Hematopoietic multipotent progenitor cell treated with erythropoietin and hydrocortisone succinate and interleukin-3 and kit ligand, for 8 days (in vitro differentiated cells): ENCODE measurements at regions not wholly inside any gene's neighbourhood (a gene's known extent, or its start where the extent isn't known, plus 50 kb on each side); places are given as distances from the start of the nearest gene placed in this dataset.

Source experiments
- DNase-seq: peaks from one replicate; pipeline ENCODE4 v3.0.0-alpha.2; 2015

DNA sequence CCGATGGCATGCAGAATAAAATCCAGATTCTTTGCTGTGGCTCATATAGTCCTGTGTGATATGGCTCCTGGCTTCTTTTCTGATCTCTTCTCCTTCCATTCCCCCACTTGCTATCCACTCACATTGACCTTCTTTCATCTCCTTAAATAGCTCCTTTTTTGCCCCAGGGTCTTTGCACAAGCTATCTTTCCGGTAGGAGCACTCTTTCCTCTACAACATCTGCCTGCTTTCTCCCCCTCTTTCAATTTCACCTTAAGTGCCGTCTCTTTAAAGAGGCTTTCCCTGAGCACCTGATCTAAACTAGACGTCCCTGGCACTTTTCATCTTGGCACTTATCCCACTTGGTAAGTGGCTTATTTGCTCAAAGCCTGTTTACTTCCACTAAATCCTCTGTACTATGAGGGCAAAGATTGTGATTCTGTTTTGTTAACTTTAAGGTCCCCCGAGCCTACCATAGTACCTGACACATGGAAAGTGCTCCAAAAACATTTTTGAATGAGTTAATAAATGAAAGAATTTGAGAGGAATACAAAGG lies 323.3 kb upstream of the TLE3 start:
- DNase-seq = no peak

GRCh38 chr15:70420086-70420947 lies 322.6 kb upstream of the TLE3 start:
- no peak for DNase-seq

DNA sequence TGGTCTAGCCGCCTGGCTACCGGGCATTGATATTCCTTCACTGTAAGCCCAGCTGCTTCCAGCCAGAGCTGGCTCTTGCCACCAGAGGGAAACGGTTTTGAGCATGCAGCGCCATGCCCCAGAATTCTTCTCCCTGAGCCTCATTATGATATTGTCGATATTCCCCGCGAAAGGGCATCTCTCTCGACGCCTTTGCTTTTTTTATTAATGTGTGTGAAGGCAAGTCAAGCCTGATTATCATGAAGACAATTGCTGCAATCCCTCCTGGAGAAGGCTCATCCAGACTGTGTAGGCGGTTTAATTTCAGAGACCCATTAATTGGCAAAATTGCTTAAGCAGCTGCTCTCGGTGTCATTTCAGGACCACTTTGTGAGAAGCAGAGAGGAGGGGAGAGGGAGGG lies 321.2 kb upstream of the TLE3 start:
- DNase-seq = no peak

DNA sequence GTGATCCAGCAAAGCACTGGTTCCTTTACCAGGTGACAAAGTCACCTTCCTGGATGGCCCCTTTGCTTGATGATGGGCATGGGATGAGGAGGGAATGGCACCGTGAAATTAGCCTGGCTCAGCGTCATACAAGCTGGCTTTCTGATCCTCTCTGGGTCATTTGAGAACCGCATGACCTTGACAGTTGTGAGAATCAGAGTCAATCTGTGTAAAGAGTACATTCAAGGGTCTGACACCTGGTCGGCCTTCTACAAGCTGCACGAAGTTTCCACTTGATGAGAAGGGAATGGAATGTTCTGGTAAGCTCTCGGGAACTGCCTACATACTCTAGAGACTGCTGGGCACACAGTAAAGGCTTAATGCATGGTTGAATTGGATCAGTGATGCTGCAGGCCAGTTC lies 319.8 kb upstream of the TLE3 start:
- DNase-seq = no peak

- DNase-seq = no peak
Observed at GRCh38 chr15:70416829-70417228, 319.1 kb upstream of the TLE3 start.

GRCh38 chr15:70415398-70415797 lies 317.7 kb upstream of the TLE3 start:
- no peak for DNase-seq

DNA sequence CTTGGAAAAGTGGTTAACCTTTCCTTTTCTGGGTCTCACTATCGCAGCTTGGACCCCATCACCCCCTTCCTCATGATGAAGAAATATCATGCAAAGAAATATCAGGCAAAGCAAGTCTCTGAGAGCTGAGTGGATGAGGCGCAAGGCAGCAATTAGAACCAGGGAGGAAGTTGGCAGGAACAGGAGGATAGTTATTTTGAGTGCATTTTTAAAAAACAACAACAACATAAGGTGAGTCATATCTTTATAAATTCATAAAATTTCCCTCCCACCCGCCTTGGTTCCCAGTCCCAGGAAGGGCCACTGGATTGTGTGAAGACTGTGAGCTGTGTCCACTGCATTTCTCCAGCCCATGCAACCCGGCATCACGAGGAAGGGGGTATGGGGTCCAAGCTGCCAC lies 316.9 kb upstream of the TLE3 start:
- DNase-seq = no peak

DNA sequence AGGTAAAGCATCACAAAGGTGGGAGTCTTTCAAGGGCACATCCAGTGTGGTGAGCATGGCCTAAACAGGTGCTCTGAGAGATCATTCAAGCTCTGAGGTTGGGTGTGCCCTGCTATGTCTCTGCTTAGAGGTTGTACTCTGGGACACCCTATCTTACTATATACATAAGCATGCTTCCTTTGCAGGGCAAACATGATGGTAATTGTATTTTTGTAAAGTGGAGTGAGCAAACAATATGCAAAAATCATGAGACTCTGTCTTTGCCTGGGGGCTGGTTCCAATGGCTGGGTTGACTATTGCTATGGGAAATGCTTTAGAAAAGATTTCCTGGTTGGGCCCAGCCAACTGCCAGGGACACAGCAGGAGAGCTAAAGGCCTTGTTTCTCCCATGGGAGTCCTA lies 315.1 kb upstream of the TLE3 start:
- no peak for DNase-seq

- DNase-seq = no peak
Observed at GRCh38 chr15:70411143-70411863, 313.6 kb upstream of the TLE3 start.

DNA sequence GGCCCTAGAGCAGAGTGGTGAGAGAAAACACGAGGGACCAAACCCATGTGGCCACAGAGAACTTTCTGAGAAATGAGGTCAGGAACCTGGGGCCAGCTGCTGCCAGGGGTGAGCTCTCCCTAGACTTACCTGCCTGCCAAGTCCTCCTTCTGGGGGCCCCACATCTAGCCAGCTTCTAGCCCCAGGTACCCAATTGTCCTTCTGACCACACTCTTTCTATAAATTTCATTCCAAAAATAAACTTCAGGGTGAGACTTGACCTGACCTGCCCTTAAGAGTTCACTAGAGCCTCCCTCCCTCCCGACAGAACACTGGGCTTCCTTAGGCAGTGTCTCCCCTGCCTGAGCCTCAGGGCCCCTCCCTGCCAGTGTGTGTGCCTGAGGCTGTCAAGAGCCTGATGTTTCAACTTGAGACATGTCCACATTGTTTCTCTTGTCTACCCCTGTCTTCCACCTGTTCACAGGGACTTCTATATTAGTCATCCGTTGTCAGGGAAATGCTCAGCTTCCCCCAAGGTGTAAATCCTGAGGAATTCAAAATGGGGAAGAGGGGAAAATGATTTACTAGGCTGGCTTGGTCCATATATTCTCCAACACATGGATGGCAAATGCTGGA lies 312.8 kb upstream of the TLE3 start:
- DNase-seq = no peak

DNA sequence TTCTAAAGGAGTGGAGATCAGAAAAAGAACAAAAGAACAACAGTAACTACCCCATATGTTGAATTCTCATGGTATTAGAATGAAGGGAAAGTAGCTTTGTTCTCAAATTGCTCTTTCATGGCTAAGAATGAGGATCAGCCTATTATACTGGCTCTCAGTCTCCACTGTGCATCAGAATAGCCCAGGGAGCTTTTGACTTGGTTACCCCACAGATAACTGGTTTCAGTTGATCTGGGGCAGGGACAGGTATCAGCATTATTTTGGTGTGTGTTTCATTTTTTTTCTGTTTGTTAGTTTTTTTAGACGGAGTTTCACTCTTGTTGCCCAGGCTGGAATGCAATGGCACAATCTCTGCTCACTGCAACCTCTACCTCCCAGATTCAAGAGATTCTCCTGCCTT lies 311.7 kb upstream of the TLE3 start:
- no peak for DNase-seq

DNA sequence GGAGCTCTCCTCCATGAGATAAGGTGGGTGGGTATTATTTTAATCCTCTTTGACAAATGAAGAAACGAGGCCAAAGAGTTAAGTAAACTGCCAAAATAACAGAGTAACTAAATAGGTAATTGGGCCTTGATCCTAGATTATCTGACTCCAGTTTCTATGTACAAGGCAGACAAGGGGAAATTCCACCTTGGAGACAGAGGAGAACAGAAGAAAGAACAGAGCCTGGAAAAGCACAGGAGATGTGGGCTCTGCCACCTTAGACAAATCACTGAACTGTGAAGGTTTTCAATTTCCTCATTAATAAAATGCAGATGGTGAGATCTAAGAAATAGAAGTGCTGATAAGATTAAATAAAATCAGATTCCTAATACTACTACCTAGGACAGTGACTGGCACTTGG lies 310.2 kb upstream of the TLE3 start:
- no peak for DNase-seq

DNA sequence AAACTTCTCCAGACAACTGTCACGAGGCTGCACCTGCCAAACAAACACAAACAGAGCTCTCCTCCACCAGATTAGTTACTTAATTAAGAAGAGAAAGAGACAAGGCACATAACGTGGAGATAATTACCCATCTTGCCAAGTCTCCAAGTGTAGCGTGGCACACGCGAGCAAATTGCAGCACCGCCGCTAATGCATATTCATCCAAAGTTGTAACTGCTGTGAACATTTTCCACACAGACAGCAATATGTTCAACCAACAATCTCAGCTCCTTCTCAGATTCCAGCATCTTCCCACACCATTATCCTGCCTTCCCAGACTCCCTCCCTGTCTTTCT lies 309.6 kb upstream of the TLE3 start:
- DNase-seq = no peak

DNA sequence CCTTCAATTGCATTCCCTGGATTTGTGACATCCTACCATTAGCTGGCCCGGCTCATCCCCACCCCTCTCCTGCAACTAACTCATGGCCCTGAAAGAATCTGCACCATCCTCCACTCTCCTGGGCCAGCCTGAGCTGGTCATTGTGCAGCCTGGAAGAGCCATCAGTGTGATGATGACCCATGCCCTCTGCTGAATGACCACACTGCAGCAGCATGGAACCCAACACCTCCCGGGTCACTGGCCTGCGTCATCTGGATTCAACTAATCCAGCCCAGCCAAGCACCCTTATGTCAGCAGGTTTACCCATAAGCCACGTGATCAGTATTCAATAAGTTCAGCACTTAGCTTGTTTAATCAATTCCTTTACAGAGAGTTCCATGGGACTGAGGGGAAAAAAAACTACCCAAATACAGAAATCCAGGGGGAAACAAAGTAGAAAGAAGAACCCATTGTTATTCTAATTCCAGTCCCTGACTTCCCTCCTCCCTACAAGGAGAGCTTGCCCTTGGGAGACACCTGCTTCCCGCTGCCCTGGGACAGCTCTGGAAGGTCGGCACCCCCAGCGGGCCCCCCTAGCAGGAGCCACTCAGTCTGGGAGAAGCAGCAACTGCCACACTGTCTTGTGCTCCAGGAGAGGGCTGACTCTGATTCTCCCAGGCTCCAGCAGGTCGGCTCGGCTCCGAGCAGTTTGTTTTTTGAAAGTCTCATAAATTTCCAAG lies 309.1 kb upstream of the TLE3 start:
- no peak for DNase-seq

DNA sequence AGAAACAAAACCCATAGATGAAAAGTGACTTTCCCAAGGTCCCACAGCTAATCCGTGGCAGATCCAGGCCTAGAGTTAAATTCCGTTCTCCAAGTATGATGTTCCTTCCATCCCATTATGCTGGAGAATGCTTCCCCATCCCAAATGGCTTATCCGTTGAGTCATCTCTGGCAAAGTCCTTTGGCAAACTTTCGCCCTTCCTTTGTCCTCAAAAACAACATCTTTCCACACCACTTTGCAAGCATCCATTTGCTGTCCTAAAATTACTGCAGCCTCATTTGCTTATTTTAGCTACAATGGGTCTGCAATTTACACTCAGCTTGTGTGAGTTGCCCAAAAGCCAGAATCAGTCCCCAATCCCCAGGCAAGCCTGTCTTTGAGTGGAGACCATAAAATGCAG lies 304.0 kb upstream of the TLE3 start:
- no peak for DNase-seq

GRCh38 chr15:70400766-70401541 lies 303.2 kb upstream of the TLE3 start:
- DNase-seq = no peak

DNA sequence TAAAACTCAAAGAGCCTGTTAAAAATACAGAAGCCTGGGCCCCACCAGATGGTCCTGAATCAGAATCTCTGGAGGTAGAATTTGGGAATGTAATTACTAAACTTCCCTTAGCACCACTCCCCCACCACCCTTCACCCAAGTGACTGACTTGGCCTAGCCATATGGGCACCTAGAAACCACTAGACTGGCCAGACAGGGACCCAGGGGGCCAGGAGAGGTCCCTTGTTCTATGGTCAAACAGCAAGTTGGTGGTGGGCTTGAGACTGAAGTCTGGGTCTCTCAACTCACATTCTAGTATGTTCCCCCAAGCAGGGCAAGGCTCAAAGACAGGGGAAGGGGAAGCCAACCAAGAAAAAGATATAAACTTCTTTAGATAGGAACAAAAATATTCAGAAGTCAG lies 301.5 kb upstream of the TLE3 start:
- no peak for DNase-seq

DNA sequence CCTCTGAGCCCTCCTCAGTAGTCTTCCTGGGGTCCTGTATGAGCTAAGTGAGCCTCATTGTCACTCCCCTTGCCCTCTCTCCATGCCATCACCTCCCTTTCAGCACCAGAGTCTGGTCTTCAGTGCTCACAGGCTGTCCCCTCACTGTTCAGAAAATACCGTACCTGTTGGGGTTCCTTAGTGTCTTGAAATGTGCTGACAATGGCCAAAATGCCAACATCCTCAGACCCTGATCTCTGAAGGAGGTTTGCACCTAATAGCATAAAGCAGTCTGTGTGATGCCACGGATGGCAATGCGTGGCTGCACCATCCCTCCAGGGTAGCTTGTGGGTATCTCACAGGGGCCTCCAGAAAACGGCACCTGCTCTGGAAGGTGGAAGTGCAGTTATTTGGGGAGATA lies 301.0 kb upstream of the TLE3 start:
- no peak for DNase-seq

- no peak for DNase-seq
Observed at GRCh38 chr15:70396807-70397206, 299.1 kb upstream of the TLE3 start.

GRCh38 chr15:70395164-70395563 lies 297.4 kb upstream of the TLE3 start:
- no peak for DNase-seq

DNA sequence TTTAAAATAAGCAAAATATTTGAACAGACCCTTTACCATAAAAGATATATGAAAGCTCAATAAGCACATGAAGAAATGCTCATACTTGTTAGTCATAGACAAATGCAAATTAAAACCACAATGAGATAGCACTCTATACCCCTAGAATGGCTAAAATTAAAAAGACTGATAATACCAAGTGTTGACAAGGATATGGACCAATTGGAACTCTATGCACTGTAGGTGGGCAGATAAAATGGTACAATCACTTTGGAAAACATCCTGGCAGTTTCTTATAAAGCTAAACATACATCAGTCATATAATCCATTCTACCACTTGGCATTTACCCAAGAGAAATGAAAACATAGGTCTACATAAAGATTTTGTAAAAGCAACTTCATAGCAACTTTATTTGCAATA lies 293.0 kb upstream of the TLE3 start:
- DNase-seq = peak; percentile 8

DNA sequence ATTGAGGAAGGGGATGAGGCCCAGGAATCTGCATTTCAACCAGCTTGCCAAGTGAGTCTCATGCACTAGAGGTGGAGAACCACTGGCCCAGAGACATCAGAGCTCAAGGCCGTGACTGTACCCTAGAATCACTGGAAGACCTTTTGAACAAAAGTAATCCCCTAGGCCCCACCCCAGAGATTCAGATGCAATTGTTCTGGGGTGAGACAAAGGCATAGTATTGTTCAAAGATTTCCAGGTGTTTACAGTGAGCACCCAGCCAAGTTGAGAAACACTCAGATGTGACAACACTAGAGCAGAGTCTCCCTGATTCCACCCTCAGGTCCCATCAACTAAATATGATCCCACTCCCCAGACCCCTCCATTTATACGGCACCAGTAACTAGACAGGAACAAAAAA lies 290.3 kb upstream of the TLE3 start:
- no peak for DNase-seq

GRCh38 chr15:70387081-70387480 lies 289.4 kb upstream of the TLE3 start:
- DNase-seq = no peak
